ENCODE measurements at regions not wholly inside any gene's neighbourhood (a gene's known extent, or its start where the extent isn't known, plus 50 kb on each side); places are given as distances from the start of the nearest gene placed in this dataset.
"Not testable (repeated sequence)": the region's sequence is repeated elsewhere in the genome, so short reads cannot be mapped to it uniquely, and the experiment has no call there.

DNA sequence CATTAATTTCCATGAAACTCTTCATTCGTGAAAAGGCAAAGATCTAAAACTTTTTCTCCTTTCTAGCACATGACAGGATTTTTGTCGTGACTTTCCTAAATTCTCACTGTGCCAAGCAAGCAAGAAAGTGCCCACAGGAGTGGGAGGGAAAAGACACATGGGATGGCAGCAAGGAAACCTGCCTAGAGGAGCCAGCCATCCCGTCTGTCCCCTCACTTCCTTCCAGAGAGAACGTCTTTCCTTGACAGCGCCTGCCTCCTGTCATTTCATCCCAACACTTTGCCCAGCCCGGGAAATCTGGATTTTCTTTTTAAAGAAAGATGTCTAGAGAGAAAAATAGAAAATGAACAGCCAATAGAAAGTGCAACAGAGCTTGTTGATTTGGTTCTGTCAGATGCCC lies 200.6 kb upstream of the PTBP2 start:
- no peak for TF ChIP-seq CTCF (IDR thresholded peaks at IDR 0.05; ENCODE audit: borderline replicate concordance, insufficient read depth, low read depth, low read length)
- no peak overlapping the region for H3K4me3 ChIP-seq (ENCODE audit: low read depth, low read length)

GRCh38 chr1:96521994-96522760 lies 199.4 kb upstream of the PTBP2 start:
- H3K4me3 ChIP-seq (ENCODE audit: low read depth, low read length), result no peak overlapping the region
- no peak for TF ChIP-seq CTCF (IDR thresholded peaks at IDR 0.05; ENCODE audit: borderline replicate concordance, insufficient read depth, low read depth, low read length)

- no peak for TF ChIP-seq CTCF (IDR thresholded peaks at IDR 0.05; ENCODE audit: borderline replicate concordance, insufficient read depth, low read depth, low read length)
- H3K4me3 ChIP-seq (ENCODE audit: low read depth, low read length), result no peak overlapping the region
These were observed 198.7 kb upstream of the PTBP2 start for GRCh38 chr1:96522927-96523326.

DNA sequence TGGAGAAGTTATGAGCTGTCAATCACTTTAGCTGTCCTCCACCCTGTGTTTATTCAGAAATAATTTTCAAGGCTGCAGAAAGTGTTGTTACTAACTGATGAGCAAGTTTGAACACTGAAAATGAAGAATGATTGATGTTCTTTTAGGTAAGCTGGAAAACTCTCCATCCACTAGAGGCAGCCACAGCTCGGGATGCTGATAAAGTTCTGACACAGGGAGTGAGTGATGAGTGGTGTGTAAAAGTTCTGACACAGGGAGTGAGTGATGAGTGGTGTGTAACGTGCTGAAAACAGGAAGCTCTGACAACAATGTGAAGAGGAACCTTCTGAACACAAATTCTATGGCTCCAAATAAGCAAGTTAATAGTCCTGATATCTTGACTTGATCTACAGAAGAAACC lies 197.5 kb upstream of the PTBP2 start:
- no peak for TF ChIP-seq CTCF (IDR thresholded peaks at IDR 0.05; ENCODE audit: borderline replicate concordance, insufficient read depth, low read depth, low read length)
- no peak overlapping the region for H3K4me3 ChIP-seq (ENCODE audit: low read depth, low read length)

- no peak overlapping the region for H3K4me3 ChIP-seq (ENCODE audit: low read depth, low read length)
- TF ChIP-seq CTCF (IDR thresholded peaks at IDR 0.05; ENCODE audit: borderline replicate concordance, insufficient read depth, low read depth, low read length), result no peak
These were observed 195.7 kb upstream of the PTBP2 start for GRCh38 chr1:96525657-96526557.

DNA sequence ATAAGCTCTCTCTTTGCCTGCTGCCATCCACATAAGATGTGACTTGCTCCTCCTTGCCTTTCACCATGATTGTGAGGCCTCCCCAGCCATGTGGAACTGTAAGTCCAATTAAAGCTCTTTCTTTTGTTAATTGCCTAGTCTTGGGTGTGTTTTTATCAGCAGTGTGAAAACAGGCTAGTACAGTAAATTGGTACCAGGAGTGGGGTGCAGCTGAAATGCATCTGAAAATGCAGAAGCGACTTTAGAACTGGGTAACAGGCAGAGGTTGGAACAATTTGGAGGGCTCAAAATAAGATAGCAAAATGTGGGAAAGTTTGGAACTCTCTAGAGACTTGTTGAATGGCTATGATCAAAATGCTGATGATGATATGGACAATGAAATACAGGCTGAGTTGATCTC lies 192.9 kb upstream of the PTBP2 start:
- not testable (repeated sequence) for H3K4me3 ChIP-seq (ENCODE audit: low read depth, low read length)

- no peak for TF ChIP-seq CTCF (IDR thresholded peaks at IDR 0.05; ENCODE audit: borderline replicate concordance, insufficient read depth, low read depth, low read length)
- H3K4me3 ChIP-seq (ENCODE audit: low read depth, low read length), result no peak overlapping the region
These were observed 187.8 kb upstream of the PTBP2 start for GRCh38 chr1:96533820-96534219.
